Endodermal cell (in vitro differentiated cells): ENCODE measurements at regions not wholly inside any gene's neighbourhood (a gene's known extent, or its start where the extent isn't known, plus 50 kb on each side); places are given as distances from the start of the nearest gene placed in this dataset.

ENCODE experiments used
- DNase-seq: peaks from one replicate; pipeline ENCODE4 v3.0.0-alpha.2; 2017
- H3K27ac ChIP-seq: 2 replicates; pipeline ENCODE4 v1.5.1; 2013; ENCODE audit warnings: mild to moderate bottlenecking, low read depth, low read length, moderate library complexity
- H3K27me3 ChIP-seq: 2 replicates; pipeline ENCODE4 v1.6.1; 2013; ENCODE audit warnings: mild to moderate bottlenecking, low read length, moderate library complexity; ENCODE audit not compliant: insufficient read depth, control insufficient read depth, poor library complexity, severe bottlenecking
- H3K36me3 ChIP-seq: 2 replicates; pipeline ENCODE4 v1.7.0; 2013; ENCODE audit warnings: mild to moderate bottlenecking, low read length, moderate library complexity; ENCODE audit not compliant: control insufficient read depth, insufficient read depth
- H3K4me1 ChIP-seq: one replicate; pipeline ENCODE4 v1.7.0; 2013; ENCODE audit warnings: low read length; ENCODE audit not compliant: control insufficient read depth, insufficient read depth
- H3K4me3 ChIP-seq: 2 replicates; pipeline ENCODE4 v1.5.1; 2013; ENCODE audit warnings: mild to moderate bottlenecking, low read length, moderate library complexity
- H3K9ac ChIP-seq: 2 replicates; pipeline ENCODE4 v1.6.1; 2013; ENCODE audit warnings: mild to moderate bottlenecking, low read length, moderate library complexity; ENCODE audit not compliant: poor library complexity, severe bottlenecking; ENCODE audit errors: extremely low read depth
- H3K9me3 ChIP-seq: 2 replicates; pipeline ENCODE4 v1.6.1; 2013; ENCODE audit warnings: mild to moderate bottlenecking, low read length, moderate library complexity; ENCODE audit not compliant: control insufficient read depth
- H3K27ac Mint-ChIP-seq: 2 replicates; pipeline ENCODE4 v1.8.0; 2020; ENCODE audit warnings: mixed read lengths
- H3K27me3 Mint-ChIP-seq: 2 replicates; pipeline ENCODE4 v1.8.0; 2021; ENCODE audit warnings: mild to moderate bottlenecking, mixed read lengths; ENCODE audit not compliant: insufficient read depth
- H3K36me3 Mint-ChIP-seq: 2 replicates; pipeline ENCODE4 v1.8.0; 2020; ENCODE audit warnings: low read depth, mixed read lengths
- H3K4me1 Mint-ChIP-seq: 2 replicates; pipeline ENCODE4 v1.8.0; 2020; ENCODE audit warnings: mixed read lengths
- H3K4me3 Mint-ChIP-seq: 2 replicates; pipeline ENCODE4 v1.8.0; 2020; ENCODE audit warnings: mild to moderate bottlenecking, moderate library complexity, mixed read lengths
- H3K9me3 Mint-ChIP-seq: 2 replicates; pipeline ENCODE4 v1.8.0; 2020; ENCODE audit warnings: mild to moderate bottlenecking, mixed read lengths
- CTCF ChIP-seq: fragments of 200-600 bp; sonication (generic); conservative IDR thresholded peaks from 2 replicates; pipeline ENCODE4 v1.5.0; 2021; ENCODE audit warnings: antibody characterized with exemption, mild to moderate bottlenecking
- WGBS, 2 experiments: methylation state at CpG; one replicate each; pipeline versions ENCODE4 v1.1.5 to v1.1.7; 2013; ENCODE audit warnings: missing lambda C conversion rate in 2 of 2, mixed read lengths in 1 of 2; ENCODE audit not compliant: insufficient coverage in 1 of 2, insufficient read length in 1 of 2; 5-methylcytosine and 5-hydroxymethylcytosine counted together

- no peak for DNase-seq
- 95 to 97% methylated on average over 5 to 14 of the region's 14 CpGs for WGBS, 2 experiments
- no peak for TF ChIP-seq CTCF
- H3K27ac ChIP-seq = no peak overlapping the region
- no peaks in the 10 kb centered on the region for H3K36me3 ChIP-seq
- Mint-ChIP-seq H3K4me1 (no peaks in the 10 kb centered on the region), H3K9me3 (no peaks in the 10 kb centered on the region), H3K27ac (no peak overlapping the region), H3K27me3 (no peaks in the 10 kb centered on the region), H3K4me3 (no peak overlapping the region), H3K36me3 (no peaks in the 10 kb centered on the region)
- H3K9me3 ChIP-seq = no peaks in the 10 kb centered on the region
- H3K4me3 ChIP-seq = no peak overlapping the region
- no peak overlapping the region for H3K9ac ChIP-seq
- H3K4me1 ChIP-seq = no peaks in the 10 kb centered on the region
- no peaks in the 10 kb centered on the region for H3K27me3 ChIP-seq
Measured at GRCh38 chr22:48641906-48642475, 1185.7 kb downstream of the BRD1 start.

GRCh38 chr22:48640890-48641841, 1186.5 kb downstream of the BRD1 start:
- H3K36me3 ChIP-seq = no peaks in the 10 kb centered on the region
- Mint-ChIP-seq H3K9me3 (no peaks in the 10 kb centered on the region), H3K4me3 (no peak overlapping the region), H3K27me3 (no peaks in the 10 kb centered on the region), H3K27ac (no peak overlapping the region), H3K36me3 (no peaks in the 10 kb centered on the region), H3K4me1 (no peaks in the 10 kb centered on the region)
- H3K27ac ChIP-seq = no peak overlapping the region
- TF ChIP-seq CTCF = no peak
- no peak overlapping the region for H3K9ac ChIP-seq
- no peaks in the 10 kb centered on the region for H3K4me1 ChIP-seq
- DNase-seq = no peak
- H3K9me3 ChIP-seq = no peaks in the 10 kb centered on the region
- WGBS, 2 experiments = 90% methylated on average over 7 to 23 of the region's 33 CpGs
- H3K4me3 ChIP-seq = no peak overlapping the region
- H3K27me3 ChIP-seq = no peaks in the 10 kb centered on the region

GRCh38 chr22:48639896-48640748, 1187.6 kb downstream of the BRD1 start:
- Mint-ChIP-seq H3K36me3 (no peaks in the 10 kb centered on the region), H3K9me3 (no peaks in the 10 kb centered on the region), H3K27me3 (no peaks in the 10 kb centered on the region), H3K27ac (no peak overlapping the region), H3K4me1 (no peaks in the 10 kb centered on the region), H3K4me3 (no peak overlapping the region)
- Histone ChIP-seq H3K9me3 (no peaks in the 10 kb centered on the region), H3K27me3 (no peaks in the 10 kb centered on the region), H3K4me1 (peaks cover 2% of the 10 kb centered on the region), H3K36me3 (no peaks in the 10 kb centered on the region), H3K27ac (no peak overlapping the region), H3K4me3 (no peak overlapping the region), H3K9ac (no peak overlapping the region)
- 83 to 90% methylated on average over 11 to 26 of the region's 26 CpGs for WGBS, 2 experiments
- TF ChIP-seq CTCF = no peak
- no peak for DNase-seq
